HCT116 (cell line): ENCODE measurements at regions not wholly inside any gene's neighbourhood (a gene's known extent, or its start where the extent isn't known, plus 50 kb on each side); places are given as distances from the start of the nearest gene placed in this dataset.

Experiments used
- ATAC-seq: fragments of 200-7000 bp; cut with Tn5 transposase; 2 replicates; pipeline ENCODE4 v1.9.1; 2020; ENCODE audit warnings: mild to moderate bottlenecking, moderate library complexity
- BruUV-seq: library from RNA; stranded (reverse); fragments of 400-500 nt; replicated peaks from 2 replicates; lab custom pipeline; 2021; lab: Mats Ljungman, UMichigan
- CTCF ChIA-PET: fragments of 300-600 bp; sonication (Branson Sonifier 250); formaldehyde crosslinking; loops from one replicate; lab custom pipeline; 2021; ENCODE audit warnings: antibody characterized with exemption; lab: Charles Lee
- POLR2A ChIA-PET: fragments of 300-600, 350-600 bp; sonication (Branson Sonifier 250); formaldehyde crosslinking; loops from one replicate; lab custom pipeline; 2021; ENCODE audit warnings: antibody characterized with exemption; lab: Charles Lee
- RAD21 ChIA-PET, 2 experiments: fragments of 300-600 bp; sonication (Branson Sonifier 250); formaldehyde crosslinking; loops; one replicate each; lab custom pipeline; 2023; ENCODE audit warnings: low total read pairs in 2 of 2; ENCODE audit not compliant: uncharacterized antibody in 2 of 2, unreplicated experiment in 2 of 2, low non-redundant PET in 1 of 2; lab: Charles Lee
- DNase-seq: peaks from one replicate; pipeline ENCODE4 v3.0.0-alpha.2; 2010; ENCODE audit warnings: low read depth, low spot score
- H2AFZ ChIP-seq: fragments of 200-600 bp; shearing (Covaris generic), sonication (generic); 2 replicates; pipeline ENCODE4 v1.6.1; 2017; ENCODE audit warnings: low read depth, mixed run types, mixed read lengths, antibody characterized with exemption, low read length; ENCODE audit not compliant: poor library complexity, severe bottlenecking
- H3K27ac ChIP-seq: 2 replicates; pipeline ENCODE4 v1.5.1; 2012; ENCODE audit warnings: low read depth, low read length
- H3K27me3 ChIP-seq: fragments of 200-600 bp; sonication (generic); 2 replicates; pipeline ENCODE4 v1.6.1; 2016; ENCODE audit warnings: mixed run types, low read length, mixed read lengths; ENCODE audit not compliant: insufficient read depth
- H3K36me3 ChIP-seq, 2 experiments: fragments of 200-500 bp in 1 of 2; fragments of 200-600 bp in 1 of 2; sonication (Bioruptor generic) in 1 of 2; sonication (generic) in 1 of 2; 2 replicates each; pipeline versions ENCODE4 v1.5.1 to v1.6.1; 2014 to 2016; ENCODE audit warnings: low read length in 2 of 2, inconsistent platforms in 1 of 2, mixed read lengths in 1 of 2, mixed run types in 1 of 2; ENCODE audit not compliant: insufficient read depth in 2 of 2, control insufficient read depth in 1 of 2
- H3K4me1 ChIP-seq, 2 experiments: fragments of 200-600 bp in 1 of 2; sonication (generic) in 1 of 2; 2 replicates each; pipeline versions ENCODE4 v1.5.1 to v1.6.1; 2012 to 2017; ENCODE audit warnings: low read length in 2 of 2, inconsistent platforms in 1 of 2, mild to moderate bottlenecking in 1 of 2, mixed read lengths in 1 of 2, mixed run types in 1 of 2, moderate library complexity in 1 of 2; ENCODE audit not compliant: insufficient read depth in 2 of 2, control insufficient read depth in 1 of 2
- H3K4me2 ChIP-seq: fragments of 200-600 bp; sonication (generic); 2 replicates; pipeline ENCODE4 v1.6.1; 2017; ENCODE audit warnings: mixed run types, low read length, mixed read lengths
- H3K4me3 ChIP-seq, 2 experiments: fragments of 200-600 bp in 1 of 2; sonication (generic) in 1 of 2; replicated peaks in 1 of 2; 2 replicates each; pipeline ENCODE4 v1.5.1; 2011 to 2016; ENCODE audit warnings: low read length in 2 of 2, control low read depth in 1 of 2, low read depth in 1 of 2, mild to moderate bottlenecking in 1 of 2, mixed read lengths in 1 of 2, mixed run types in 1 of 2
- H3K79me2 ChIP-seq: fragments of 200-600 bp; sonication (generic); 2 replicates; pipeline ENCODE4 v1.6.1; 2017; ENCODE audit warnings: mild to moderate bottlenecking, mixed run types, low read length, moderate library complexity, mixed read lengths; ENCODE audit not compliant: insufficient read depth
- H3K9ac ChIP-seq: fragments of 200-600 bp; sonication (generic); 2 replicates; pipeline ENCODE4 v1.6.1; 2016; ENCODE audit warnings: low read length, mixed read lengths
- H3K9me2 ChIP-seq: fragments of 200-600 bp; sonication (generic), shearing (Covaris generic); 2 replicates; pipeline ENCODE4 v1.6.1; 2017; ENCODE audit warnings: mixed run types, mild to moderate bottlenecking, moderate library complexity; ENCODE audit not compliant: insufficient read depth
- H3K9me3 ChIP-seq, 2 experiments: fragments of 200-500 bp in 1 of 2; fragments of 200-600 bp in 1 of 2; sonication (Bioruptor generic) in 1 of 2; sonication (generic) in 1 of 2; 2 replicates each; pipeline ENCODE4 v1.6.1; 2014 to 2017; ENCODE audit warnings: low read length in 2 of 2, mixed read lengths in 2 of 2, inconsistent platforms in 1 of 2, low read depth in 1 of 2, mild to moderate bottlenecking in 1 of 2, mixed run types in 1 of 2, moderate library complexity in 1 of 2; ENCODE audit not compliant: control insufficient read depth in 1 of 2, insufficient read depth in 1 of 2
- H4K20me1 ChIP-seq: fragments of 200-600 bp; sonication (generic), shearing (Covaris generic); 2 replicates; pipeline ENCODE4 v1.6.1; 2017; ENCODE audit warnings: mixed run types, mild to moderate bottlenecking, moderate library complexity; ENCODE audit not compliant: insufficient read depth
- EGR1 ChIP-seq: IDR thresholded peaks from 2 replicates; pipeline ENCODE4 v1.6.1; 2012; ENCODE audit warnings: low read depth
- ELF1 ChIP-seq: IDR thresholded peaks from 2 replicates; pipeline ENCODE4 v1.6.1; 2012; ENCODE audit warnings: low read depth, borderline replicate concordance
- FOSL1 ChIP-seq: IDR thresholded peaks from 2 replicates; pipeline ENCODE4 v1.6.1; 2012; ENCODE audit warnings: low read depth
- POLR2A ChIP-seq: IDR thresholded peaks from 2 replicates; pipeline ENCODE4 v1.7.0; 2011; ENCODE audit warnings: borderline replicate concordance; ENCODE audit not compliant: insufficient read depth, insufficient read length; ENCODE audit errors: extremely low read depth
- RAD21 ChIP-seq: IDR thresholded peaks from 2 replicates; pipeline ENCODE4 v1.6.1; 2012; ENCODE audit warnings: low read depth, mild to moderate bottlenecking
- TCF7L2 ChIP-seq: IDR thresholded peaks from 2 replicates; pipeline ENCODE4 v1.7.0; 2011; ENCODE audit warnings: borderline replicate concordance, inconsistent platforms; ENCODE audit not compliant: insufficient read depth, insufficient read length; ENCODE audit errors: extremely low read depth
- intact Hi-C: fragments of 100-400 bp; cut with micrococcal nuclease; formaldehyde crosslinking; loops from 2 replicates; pipeline ENCODE4 v1.10.0; 2022
- TF ChIP-seq, protein P1 (sequence below), 3 experiments: fragments of 200-600 bp in 1 of 3; sonication (generic) in 1 of 3; IDR thresholded peaks in 2 of 3; conservative IDR thresholded peaks in 1 of 3; 2 replicates each; pipeline ENCODE4 v1.5.1; 2012 to 2017; ENCODE audit warnings: low read depth in 2 of 3, low read length in 2 of 3, antibody characterized with exemption in 1 of 3, borderline replicate concordance in 1 of 3, control low read depth in 1 of 3, mild to moderate bottlenecking in 1 of 3, mixed read lengths in 1 of 3, mixed run types in 1 of 3, moderate library complexity in 1 of 3; ENCODE audit not compliant: insufficient read depth in 1 of 3
- TF ChIP-seq, protein P2 (sequence below): IDR thresholded peaks from 2 replicates; pipeline ENCODE4 v1.6.1; 2011; ENCODE audit warnings: mild to moderate bottlenecking, low read length, moderate library complexity; ENCODE audit not compliant: insufficient replicate concordance; ENCODE audit errors: extremely low read depth
- TF ChIP-seq, protein P3 (sequence below): IDR thresholded peaks from 2 replicates; pipeline ENCODE4 v1.6.1; 2012
- TF ChIP-seq, protein P4 (sequence below): IDR thresholded peaks from 2 replicates; pipeline ENCODE4 v1.6.1; 2012; ENCODE audit warnings: low read depth

DNA sequence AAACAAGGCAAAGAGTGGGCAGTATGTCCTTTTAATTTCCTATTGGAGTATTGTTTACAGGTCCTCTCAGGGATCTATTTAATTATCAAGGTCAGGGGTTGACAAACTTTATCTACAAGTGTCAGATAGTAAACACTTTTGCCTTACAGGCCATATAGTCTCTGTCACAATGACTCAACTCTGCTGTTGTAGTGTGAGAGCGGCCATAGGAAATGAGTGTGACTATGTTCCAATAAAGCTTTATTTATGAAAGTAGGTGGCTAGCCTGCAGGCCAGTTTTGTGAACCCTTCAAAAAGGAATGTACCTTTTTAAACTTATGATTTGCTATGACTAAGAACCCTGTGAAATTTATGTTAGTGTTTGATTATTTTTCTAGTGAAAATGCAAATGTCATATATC, 156.1 kb downstream of the GPAT3 start:
- H3K9me2 ChIP-seq: no peaks in the 10 kb centered on the region
- no peak overlapping the region for H2AFZ ChIP-seq
- CTCF ChIA-PET: no interaction called here

More for the DNA sequence above, 156.1 kb downstream of the GPAT3 start:
- Histone ChIP-seq H3K36me3 (no peaks in the 10 kb centered on the region), H3K9me3 (no peaks in the 10 kb centered on the region), H3K27me3 (no peaks in the 10 kb centered on the region), H3K4me2 (no peak overlapping the region), H3K9ac (no peak overlapping the region), H3K4me1 (no peaks in the 10 kb centered on the region), H4K20me1 (no peaks in the 10 kb centered on the region), H3K79me2 (no peaks in the 10 kb centered on the region), H3K27ac (no peak overlapping the region), H3K4me3 (no peak overlapping the region)
- POLR2A ChIA-PET: no interaction called here
- no TSS peak for BruUV-seq
- ATAC-seq (no peak), DNase-seq (no peak)
- RAD21 ChIA-PET: no interaction called here
- intact Hi-C loops: no loop called here
- TF ChIP-seq ELF1 (no peak), FOSL1 (no peak), RAD21 (no peak), EGR1 (no peak), TCF7L2 (no peak), POLR2A (no peak)
- TF ChIP-seq, protein P1, sequence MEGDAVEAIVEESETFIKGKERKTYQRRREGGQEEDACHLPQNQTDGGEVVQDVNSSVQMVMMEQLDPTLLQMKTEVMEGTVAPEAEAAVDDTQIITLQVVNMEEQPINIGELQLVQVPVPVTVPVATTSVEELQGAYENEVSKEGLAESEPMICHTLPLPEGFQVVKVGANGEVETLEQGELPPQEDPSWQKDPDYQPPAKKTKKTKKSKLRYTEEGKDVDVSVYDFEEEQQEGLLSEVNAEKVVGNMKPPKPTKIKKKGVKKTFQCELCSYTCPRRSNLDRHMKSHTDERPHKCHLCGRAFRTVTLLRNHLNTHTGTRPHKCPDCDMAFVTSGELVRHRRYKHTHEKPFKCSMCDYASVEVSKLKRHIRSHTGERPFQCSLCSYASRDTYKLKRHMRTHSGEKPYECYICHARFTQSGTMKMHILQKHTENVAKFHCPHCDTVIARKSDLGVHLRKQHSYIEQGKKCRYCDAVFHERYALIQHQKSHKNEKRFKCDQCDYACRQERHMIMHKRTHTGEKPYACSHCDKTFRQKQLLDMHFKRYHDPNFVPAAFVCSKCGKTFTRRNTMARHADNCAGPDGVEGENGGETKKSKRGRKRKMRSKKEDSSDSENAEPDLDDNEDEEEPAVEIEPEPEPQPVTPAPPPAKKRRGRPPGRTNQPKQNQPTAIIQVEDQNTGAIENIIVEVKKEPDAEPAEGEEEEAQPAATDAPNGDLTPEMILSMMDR (IDR thresholded peaks at IDR 0.05 in 2 of 3, conservative IDR thresholded peaks at IDR 0.05 in 1 of 3; ENCODE audit: borderline replicate concordance in 1 of 3, insufficient read depth in 1 of 3, low read depth in 2 of 3, low read length in 2 of 3): no peak
- TF ChIP-seq, protein P2, sequence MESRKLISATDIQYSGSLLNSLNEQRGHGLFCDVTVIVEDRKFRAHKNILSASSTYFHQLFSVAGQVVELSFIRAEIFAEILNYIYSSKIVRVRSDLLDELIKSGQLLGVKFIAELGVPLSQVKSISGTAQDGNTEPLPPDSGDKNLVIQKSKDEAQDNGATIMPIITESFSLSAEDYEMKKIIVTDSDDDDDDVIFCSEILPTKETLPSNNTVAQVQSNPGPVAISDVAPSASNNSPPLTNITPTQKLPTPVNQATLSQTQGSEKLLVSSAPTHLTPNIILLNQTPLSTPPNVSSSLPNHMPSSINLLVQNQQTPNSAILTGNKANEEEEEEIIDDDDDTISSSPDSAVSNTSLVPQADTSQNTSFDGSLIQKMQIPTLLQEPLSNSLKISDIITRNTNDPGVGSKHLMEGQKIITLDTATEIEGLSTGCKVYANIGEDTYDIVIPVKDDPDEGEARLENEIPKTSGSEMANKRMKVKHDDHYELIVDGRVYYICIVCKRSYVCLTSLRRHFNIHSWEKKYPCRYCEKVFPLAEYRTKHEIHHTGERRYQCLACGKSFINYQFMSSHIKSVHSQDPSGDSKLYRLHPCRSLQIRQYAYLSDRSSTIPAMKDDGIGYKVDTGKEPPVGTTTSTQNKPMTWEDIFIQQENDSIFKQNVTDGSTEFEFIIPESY: no peak
- TF ChIP-seq, protein P3, sequence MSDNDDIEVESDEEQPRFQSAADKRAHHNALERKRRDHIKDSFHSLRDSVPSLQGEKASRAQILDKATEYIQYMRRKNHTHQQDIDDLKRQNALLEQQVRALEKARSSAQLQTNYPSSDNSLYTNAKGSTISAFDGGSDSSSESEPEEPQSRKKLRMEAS: no peak
- TF ChIP-seq, protein P4, sequence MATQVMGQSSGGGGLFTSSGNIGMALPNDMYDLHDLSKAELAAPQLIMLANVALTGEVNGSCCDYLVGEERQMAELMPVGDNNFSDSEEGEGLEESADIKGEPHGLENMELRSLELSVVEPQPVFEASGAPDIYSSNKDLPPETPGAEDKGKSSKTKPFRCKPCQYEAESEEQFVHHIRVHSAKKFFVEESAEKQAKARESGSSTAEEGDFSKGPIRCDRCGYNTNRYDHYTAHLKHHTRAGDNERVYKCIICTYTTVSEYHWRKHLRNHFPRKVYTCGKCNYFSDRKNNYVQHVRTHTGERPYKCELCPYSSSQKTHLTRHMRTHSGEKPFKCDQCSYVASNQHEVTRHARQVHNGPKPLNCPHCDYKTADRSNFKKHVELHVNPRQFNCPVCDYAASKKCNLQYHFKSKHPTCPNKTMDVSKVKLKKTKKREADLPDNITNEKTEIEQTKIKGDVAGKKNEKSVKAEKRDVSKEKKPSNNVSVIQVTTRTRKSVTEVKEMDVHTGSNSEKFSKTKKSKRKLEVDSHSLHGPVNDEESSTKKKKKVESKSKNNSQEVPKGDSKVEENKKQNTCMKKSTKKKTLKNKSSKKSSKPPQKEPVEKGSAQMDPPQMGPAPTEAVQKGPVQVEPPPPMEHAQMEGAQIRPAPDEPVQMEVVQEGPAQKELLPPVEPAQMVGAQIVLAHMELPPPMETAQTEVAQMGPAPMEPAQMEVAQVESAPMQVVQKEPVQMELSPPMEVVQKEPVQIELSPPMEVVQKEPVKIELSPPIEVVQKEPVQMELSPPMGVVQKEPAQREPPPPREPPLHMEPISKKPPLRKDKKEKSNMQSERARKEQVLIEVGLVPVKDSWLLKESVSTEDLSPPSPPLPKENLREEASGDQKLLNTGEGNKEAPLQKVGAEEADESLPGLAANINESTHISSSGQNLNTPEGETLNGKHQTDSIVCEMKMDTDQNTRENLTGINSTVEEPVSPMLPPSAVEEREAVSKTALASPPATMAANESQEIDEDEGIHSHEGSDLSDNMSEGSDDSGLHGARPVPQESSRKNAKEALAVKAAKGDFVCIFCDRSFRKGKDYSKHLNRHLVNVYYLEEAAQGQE: no peak
